Ovary (tissue), 7 donors: ENCODE measurements at regions not wholly inside any gene's neighbourhood (a gene's known extent, or its start where the extent isn't known, plus 50 kb on each side); places are given as distances from the start of the nearest gene placed in this dataset.

Source experiments
- DNase-seq, 5 donors: peaks; one replicate each; pipeline ENCODE4 v3.0.0-alpha.2; 2019 to 2020
- H3K27ac ChIP-seq, 2 donors: fragments of 200-600 bp; one replicate each; pipeline versions ENCODE4 v1.5.1 to v1.8.0; 2019 to 2022
- H3K27me3 ChIP-seq: fragments of 200-600 bp; one replicate; pipeline ENCODE4 v1.8.0; 2022
- H3K36me3 ChIP-seq: fragments of 200-600 bp; sonication (generic); one replicate; pipeline ENCODE4 v1.5.1; 2019
- H3K4me1 ChIP-seq: one replicate; pipeline ENCODE4 v1.8.1; 2013; ENCODE audit warnings: mild to moderate bottlenecking, moderate library complexity; ENCODE audit not compliant: insufficient read depth
- H3K4me3 ChIP-seq: fragments of 200-600 bp; sonication (generic); one replicate; pipeline ENCODE4 v1.5.1; 2017
- H3K9me3 ChIP-seq, 2 donors: fragments of 200-600 bp in 1 of 2; sonication (generic) in 1 of 2; one replicate each; pipeline versions ENCODE4 v1.5.1 to v1.8.1; 2013 to 2019; ENCODE audit warnings: mild to moderate bottlenecking in 1 of 2, moderate library complexity in 1 of 2
- CTCF ChIP-seq, 3 donors: fragments of 450-650 bp in 2 of 3; fragments of 200-600 bp in 1 of 3; IDR thresholded peaks; one replicate each; pipeline versions ENCODE4 v1.5.1 to v1.8.0; 2016 to 2022; ENCODE audit warnings: antibody characterized with exemption in 3 of 3, mild to moderate bottlenecking in 1 of 3
- EP300 ChIP-seq: sonication (generic); formaldehyde crosslinking; IDR thresholded peaks from one replicate; pipeline ENCODE4 v1.6.1; 2017; ENCODE audit warnings: antibody characterized with exemption
- POLR2A ChIP-seq: fragments of 450-650 bp; IDR thresholded peaks from one replicate; pipeline ENCODE4 v1.6.1; 2017; ENCODE audit warnings: antibody characterized with exemption, mild to moderate bottlenecking, moderate library complexity
- WGBS, 3 donors: extraction: QIAGEN DNeasy Blood & Tissue Kit in 1 of 3; methylation state at CpG; one replicate each; pipeline versions ENCODE4 v1.1.5 to v1.1.7; 2013 to 2017; 5-methylcytosine and 5-hydroxymethylcytosine counted together
- intact Hi-C, 4 donors: fragments of 100-400 bp; cut with DNase I; formaldehyde crosslinking; loops; one replicate each; pipeline versions ENCODE4 v1.11.0 to v1.15.1; 2022 to 2023
- donor health status: DM: no; HTN: no; CAD: no; lungs with moderate emphysema.
- donor health status: DM: no; HTN: no; CAD: no.
- donor health status: Bipolar disorder and iron deficiency.
- donor health status: DM: no; HTN: no; CAD: no.
- donor health status: DM: yes; HTN: yes; CAD: no.

- Histone ChIP-seq H3K27me3 (no peaks in the 10 kb centered on the region), H3K36me3 (no peaks in the 10 kb centered on the region), H3K9me3 (no peaks in the 10 kb centered on the region), H3K4me1 (peaks cover 10% of the 10 kb centered on the region), H3K4me3 (no peak overlapping the region), H3K27ac (no peak overlapping the region)
- no peak for TF ChIP-seq EP300
- TF ChIP-seq POLR2A, result no peak
- TF ChIP-seq CTCF (IDR thresholded peaks at IDR 0.05), result no peak
- WGBS, 3 donors, result 61 to 65% (median 63%) methylated on average over 7 of the region's 7 CpGs
- no peak for DNase-seq
- intact Hi-C loops, result no loop called here
These were observed 110.7 kb downstream of the PLCE1 start for GRCh38 chr10:94104316-94105000.

- Histone ChIP-seq H3K27ac (no peak overlapping the region), H3K9me3 (no peaks in the 10 kb centered on the region), H3K4me1 (peaks cover 10% of the 10 kb centered on the region), H3K36me3 (no peaks in the 10 kb centered on the region), H3K27me3 (no peaks in the 10 kb centered on the region), H3K4me3 (no peak overlapping the region)
- no peak for DNase-seq
- intact Hi-C loops, result no loop called here
- TF ChIP-seq POLR2A (no peak), CTCF (IDR thresholded peaks at IDR 0.05) (no peak), EP300 (no peak)
- WGBS, 3 donors, result 79 to 87% (median 85%) methylated on average over 3 of the region's 3 CpGs
These were observed 111.5 kb downstream of the PLCE1 start for GRCh38 chr10:94105226-94105625.

- intact Hi-C loops, result no loop called here
- Histone ChIP-seq H3K4me3 (no peak overlapping the region), H3K4me1 (peaks cover 10% of the 10 kb centered on the region), H3K27me3 (no peaks in the 10 kb centered on the region), H3K9me3 (no peaks in the 10 kb centered on the region), H3K27ac (no peak overlapping the region), H3K36me3 (no peaks in the 10 kb centered on the region)
- DNase-seq, result no peak
- no peak for TF ChIP-seq CTCF (IDR thresholded peaks at IDR 0.05)
- no peak for TF ChIP-seq POLR2A
- no peak for TF ChIP-seq EP300
- 34 to 48% (median 36%) methylated on average over 2 of the region's 2 CpGs for WGBS, 3 donors
These were observed 113.5 kb downstream of the PLCE1 start for GRCh38 chr10:94107191-94107590.

- Histone ChIP-seq H3K27ac (no peak overlapping the region), H3K9me3 (no peaks in the 10 kb centered on the region), H3K4me3 (no peak overlapping the region), H3K27me3 (no peaks in the 10 kb centered on the region), H3K36me3 (no peaks in the 10 kb centered on the region), H3K4me1 (peaks cover 6% of the 10 kb centered on the region)
- no peak for DNase-seq
- intact Hi-C loops, result no loop called here
- WGBS, 3 donors, result 86 to 93% (median 90%) methylated on average over 2 of the region's 2 CpGs
- TF ChIP-seq EP300, result no peak
- no peak for TF ChIP-seq CTCF (IDR thresholded peaks at IDR 0.05)
- TF ChIP-seq POLR2A, result no peak
These were observed 114.5 kb downstream of the PLCE1 start for GRCh38 chr10:94108200-94108599.
